WTC11 (cell line): ENCODE measurements at regions not wholly inside any gene's neighbourhood (a gene's known extent, or its start where the extent isn't known, plus 50 kb on each side); places are given as distances from the start of the nearest gene placed in this dataset.

Experiments
- CBFB ChIP-seq: sonication (generic); formaldehyde crosslinking; IDR thresholded peaks from 2 replicates; pipeline ENCODE4 v1.8.1; 2022; ENCODE audit warnings: mild to moderate bottlenecking, low read depth, missing genetic modification reagents
- NFYB ChIP-seq: sonication (generic); formaldehyde crosslinking; conservative IDR thresholded peaks from 2 replicates; pipeline ENCODE4 v1.8.0; 2022; ENCODE audit warnings: low read depth, missing genetic modification reagents
- ZNF121 ChIP-seq: sonication (generic); formaldehyde crosslinking; IDR thresholded peaks from 2 replicates; pipeline ENCODE4 v1.8.0; 2023; ENCODE audit warnings: missing genetic modification reagents

- TF ChIP-seq CBFB (CRISPR knock-in tag) (no peak), ZNF121 (CRISPR knock-in tag) (no peak), NFYB (CRISPR knock-in tag) (no peak)
Observed at GRCh38 chr13:44837250-44837649, 152.0 kb downstream of the NUFIP1 start.
